Lung (tissue), 11 donors: ENCODE measurements at regions not wholly inside any gene's neighbourhood (a gene's known extent, or its start where the extent isn't known, plus 50 kb on each side); places are given as distances from the start of the nearest gene placed in this dataset.

Experiments
- ATAC-seq: fragments of 200-7000 bp; cut with Tn5 transposase; one replicate; pipeline ENCODE4 v1.9.1; 2020; ENCODE audit warnings: moderate number of reproducible peaks; ENCODE audit not compliant: insufficient read depth, low FRiP score
- DNase-seq, 3 donors: peaks; one replicate each; pipeline ENCODE4 v3.0.0-alpha.2; 2013 to 2017
- H3K27ac ChIP-seq, 2 donors: one replicate each; pipeline ENCODE4 v1.5.1; 2013; ENCODE audit warnings: mild to moderate bottlenecking in 2 of 2, moderate library complexity in 2 of 2, control low read depth in 1 of 2, inconsistent platforms in 1 of 2, low read depth in 1 of 2, low read length in 1 of 2
- H3K27me3 ChIP-seq, 3 donors: one replicate each; pipeline ENCODE4 v1.5.1; 2013; ENCODE audit warnings: low read length in 2 of 3; ENCODE audit not compliant: control insufficient read depth in 3 of 3, insufficient read depth in 3 of 3
- H3K36me3 ChIP-seq, 4 donors: one replicate each; pipeline ENCODE4 v1.5.1; 2013; ENCODE audit warnings: low read length in 4 of 4, mild to moderate bottlenecking in 1 of 4, moderate library complexity in 1 of 4; ENCODE audit not compliant: control insufficient read depth in 4 of 4, insufficient read depth in 4 of 4
- H3K4me1 ChIP-seq, 5 donors: one replicate each; pipeline ENCODE4 v1.5.1; 2013; ENCODE audit warnings: low read length in 5 of 5, mild to moderate bottlenecking in 2 of 5, moderate library complexity in 1 of 5; ENCODE audit not compliant: control insufficient read depth in 5 of 5, insufficient read depth in 5 of 5
- H3K4me3 ChIP-seq: one replicate; pipeline ENCODE4 v1.5.1; 2013; ENCODE audit warnings: mild to moderate bottlenecking, control low read depth, moderate library complexity
- H3K9ac ChIP-seq, 2 donors: one replicate each; pipeline ENCODE4 v1.5.1; 2013; ENCODE audit warnings: low read length in 2 of 2, control low read depth in 1 of 2; ENCODE audit not compliant: insufficient read depth in 1 of 2
- H3K9me3 ChIP-seq, 4 donors: one replicate each; pipeline ENCODE4 v1.5.1; 2013; ENCODE audit warnings: low read length in 3 of 4, mild to moderate bottlenecking in 1 of 4, moderate library complexity in 1 of 4; ENCODE audit not compliant: control insufficient read depth in 4 of 4, insufficient read depth in 3 of 4
- WGBS, 2 donors: extraction: QIAGEN DNeasy Blood & Tissue Kit; methylation state at CpG; one replicate each; pipeline ENCODE4 v1.1.7; 2013; 5-methylcytosine and 5-hydroxymethylcytosine counted together
- TF ChIP-seq, protein P1 (sequence below): IDR thresholded peaks from 2 replicates; pipeline ENCODE4 v1.5.1; 2012; ENCODE audit warnings: mild to moderate bottlenecking; ENCODE audit errors: control extremely low read depth, extremely low read depth
- donor health status: control.
- donor health status: control.
- donor health status: Bipolar disorder and iron deficiency.
- donor health status: healthy.
- donor health status: DM: yes; HTN: yes; CAD: no.

DNA sequence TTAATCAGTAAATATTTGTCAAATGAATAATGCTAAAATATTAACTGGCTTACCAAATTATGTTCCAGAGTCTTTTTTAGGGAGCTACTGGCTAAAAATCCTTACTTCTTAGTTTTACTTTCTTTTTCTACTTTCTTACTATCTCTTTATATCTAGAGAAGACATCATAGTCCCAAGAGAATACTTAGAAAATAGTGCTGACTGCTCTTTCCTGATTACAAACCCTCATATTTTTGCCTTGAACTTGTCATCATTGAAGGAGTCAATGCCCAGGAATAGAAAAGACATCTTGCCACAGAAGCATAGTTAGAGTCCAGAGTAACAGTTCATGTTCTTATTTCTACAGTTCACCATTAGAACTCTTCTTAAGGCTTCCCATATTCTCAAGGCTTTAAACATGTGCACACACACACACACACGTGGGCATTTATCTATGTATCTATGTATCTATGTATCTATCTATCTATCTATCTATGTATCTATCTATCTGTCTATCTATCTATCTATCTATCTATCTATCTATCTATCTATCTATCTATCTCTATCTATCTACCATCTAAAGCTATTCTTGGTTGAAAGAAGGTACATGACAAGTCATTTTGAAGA, 654.3 kb downstream of the ANXA1 start:
- ATAC-seq (no peak), DNase-seq (no peak)
- Histone ChIP-seq H3K4me3 (no peak overlapping the region), H3K36me3 (no peaks in the 10 kb centered on the region), H3K9ac (no peak overlapping the region), H3K27me3 (no peaks in the 10 kb centered on the region), H3K9me3 (no peaks in the 10 kb centered on the region), H3K4me1 (no peaks in the 10 kb centered on the region), H3K27ac (no peak overlapping the region)
- TF ChIP-seq, protein P1, sequence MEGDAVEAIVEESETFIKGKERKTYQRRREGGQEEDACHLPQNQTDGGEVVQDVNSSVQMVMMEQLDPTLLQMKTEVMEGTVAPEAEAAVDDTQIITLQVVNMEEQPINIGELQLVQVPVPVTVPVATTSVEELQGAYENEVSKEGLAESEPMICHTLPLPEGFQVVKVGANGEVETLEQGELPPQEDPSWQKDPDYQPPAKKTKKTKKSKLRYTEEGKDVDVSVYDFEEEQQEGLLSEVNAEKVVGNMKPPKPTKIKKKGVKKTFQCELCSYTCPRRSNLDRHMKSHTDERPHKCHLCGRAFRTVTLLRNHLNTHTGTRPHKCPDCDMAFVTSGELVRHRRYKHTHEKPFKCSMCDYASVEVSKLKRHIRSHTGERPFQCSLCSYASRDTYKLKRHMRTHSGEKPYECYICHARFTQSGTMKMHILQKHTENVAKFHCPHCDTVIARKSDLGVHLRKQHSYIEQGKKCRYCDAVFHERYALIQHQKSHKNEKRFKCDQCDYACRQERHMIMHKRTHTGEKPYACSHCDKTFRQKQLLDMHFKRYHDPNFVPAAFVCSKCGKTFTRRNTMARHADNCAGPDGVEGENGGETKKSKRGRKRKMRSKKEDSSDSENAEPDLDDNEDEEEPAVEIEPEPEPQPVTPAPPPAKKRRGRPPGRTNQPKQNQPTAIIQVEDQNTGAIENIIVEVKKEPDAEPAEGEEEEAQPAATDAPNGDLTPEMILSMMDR, result no peak
- 72 to 74% methylated on average over 1 of the region's 1 CpG for WGBS, 2 donors

DNA sequence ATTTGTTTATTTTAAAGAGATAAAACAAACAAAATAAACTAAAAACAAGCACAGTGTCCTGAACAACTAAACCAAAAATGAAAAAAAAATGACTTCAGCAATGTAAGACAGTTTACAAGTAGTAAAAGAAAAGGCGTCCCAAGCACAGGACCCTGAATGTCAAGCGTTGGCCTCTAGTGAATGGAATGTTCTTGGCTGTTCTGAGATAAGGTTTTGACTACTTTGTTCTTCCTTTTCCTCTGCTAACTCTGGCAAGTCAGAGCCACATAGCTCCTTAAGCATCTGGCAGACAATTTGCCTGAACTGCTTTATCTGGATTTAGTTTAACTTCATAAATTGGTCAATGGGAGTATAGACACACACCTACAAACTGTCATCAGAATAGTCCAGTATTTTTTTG, 655.2 kb downstream of the ANXA1 start:
- no peak for ATAC-seq
- Histone ChIP-seq H3K36me3 (no peaks in the 10 kb centered on the region), H3K4me3 (no peak overlapping the region), H3K4me1 (no peaks in the 10 kb centered on the region), H3K9ac (no peak overlapping the region), H3K9me3 (no peaks in the 10 kb centered on the region), H3K27me3 (no peaks in the 10 kb centered on the region), H3K27ac (no peak overlapping the region)
- TF ChIP-seq, protein P1, result no peak
- WGBS, 2 donors, result 51 to 55% methylated on average over 2 of the region's 2 CpGs
- no peak for DNase-seq

DNA sequence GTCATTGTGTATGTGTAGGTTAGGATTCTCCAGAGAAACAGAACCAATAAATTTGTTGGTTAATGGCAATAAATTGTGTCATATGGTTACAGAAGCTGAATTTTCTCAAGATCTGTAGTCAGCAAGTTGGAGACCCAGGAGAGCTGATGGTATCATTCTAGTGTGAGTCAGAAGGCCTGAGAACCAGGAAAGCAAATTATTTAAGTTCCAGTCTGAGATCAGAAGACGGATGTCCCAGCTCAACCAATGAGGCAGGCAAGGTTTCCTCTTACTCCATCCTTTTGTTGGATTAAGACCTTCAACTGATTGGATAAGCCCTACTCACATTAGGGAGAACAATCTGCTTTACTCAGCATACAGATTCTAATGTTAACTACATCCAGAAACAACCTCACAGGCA, 656.3 kb downstream of the ANXA1 start:
- no peak overlapping the region for H3K4me3 ChIP-seq
- no peaks in the 10 kb centered on the region for H3K9me3 ChIP-seq
- H3K9ac ChIP-seq, result no peak overlapping the region
- ATAC-seq (no peak), DNase-seq (no peak)
- 77 to 91% methylated on average over 1 of the region's 1 CpG for WGBS, 2 donors
- TF ChIP-seq, protein P1, result no peak
- no peak overlapping the region for H3K27ac ChIP-seq
- no peaks in the 10 kb centered on the region for H3K27me3 ChIP-seq
- no peaks in the 10 kb centered on the region for H3K4me1 ChIP-seq
- H3K36me3 ChIP-seq, result no peaks in the 10 kb centered on the region

DNA sequence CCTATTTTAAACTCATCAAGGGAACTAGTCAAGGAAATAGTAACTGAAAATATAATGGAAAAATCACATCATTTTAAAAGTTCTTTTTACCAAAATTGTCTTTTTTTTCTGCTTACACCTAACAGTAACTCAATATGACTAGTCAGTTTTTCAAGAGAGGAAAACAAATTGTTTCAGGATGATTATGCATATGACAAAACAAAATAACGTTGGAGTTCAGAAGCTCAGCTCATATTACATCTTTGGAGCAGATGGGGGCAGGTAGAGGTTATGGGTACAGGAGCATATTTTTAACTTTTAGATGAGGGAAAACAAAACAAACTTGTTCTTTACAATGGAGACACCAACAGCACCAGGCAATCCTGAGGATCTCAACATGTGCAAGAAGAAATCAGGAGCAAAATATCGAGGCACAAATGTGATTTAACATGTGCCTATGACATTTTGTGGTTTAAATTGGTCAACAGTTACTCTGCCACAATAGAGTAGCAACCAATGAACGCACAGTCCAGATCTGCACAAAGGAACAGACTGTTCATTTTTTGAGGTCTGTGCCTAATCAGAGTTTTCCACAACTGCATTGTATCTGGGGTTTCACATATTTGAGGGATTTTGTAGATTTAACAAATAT, 659.0 kb downstream of the ANXA1 start:
- H3K36me3 ChIP-seq, result no peaks in the 10 kb centered on the region
- H3K27ac ChIP-seq, result no peak overlapping the region
- DNase-seq (no peak), ATAC-seq (no peak)
- no peaks in the 10 kb centered on the region for H3K4me1 ChIP-seq
- WGBS, 2 donors, result 58 to 68% methylated on average over 3 of the region's 3 CpGs
- no peaks in the 10 kb centered on the region for H3K27me3 ChIP-seq
- no peaks in the 10 kb centered on the region for H3K9me3 ChIP-seq
- H3K9ac ChIP-seq, result no peak overlapping the region
- no peak overlapping the region for H3K4me3 ChIP-seq
- TF ChIP-seq, protein P1, result no peak
